ENCODE measurements at regions not wholly inside any gene's neighbourhood (a gene's known extent, or its start where the extent isn't known, plus 50 kb on each side); places are given as distances from the start of the nearest gene placed in this dataset.
A peak's percentile ranks its signal among the peaks of the same experiment; 100 is the strongest.

- peaks cover 5% of the 10 kb centered on the region; the same call in 1 of the 2 replicates for H3K27me3 ChIP-seq (ENCODE audit: insufficient read depth, low read length)
- POLR2A ChIA-PET, result no interaction called here
- DNase-seq (ENCODE audit: low read depth, low spot score), result no peak
Observed at GRCh38 chr21:43277481-43278351, 108.9 kb downstream of the CRYAA start.

More at GRCh38 chr21:43277481-43278351, 108.9 kb downstream of the CRYAA start:
- Histone ChIP-seq H3K27ac (ENCODE audit: low read depth, low read length) (no peak overlapping the region), H3K79me2 (ENCODE audit: insufficient read depth, low read length) (no peaks in the 10 kb centered on the region), H3K9me3 (ENCODE audit: control insufficient read depth in 1 of 2, insufficient read depth in 1 of 2, low read depth in 1 of 2, low read length in 2 of 2) (no peaks in the 10 kb centered on the region), H3K36me3 (ENCODE audit: control insufficient read depth in 1 of 2, insufficient read depth in 2 of 2, low read length in 2 of 2) (no peaks in the 10 kb centered on the region), H3K4me2 (ENCODE audit: low read length) (no peak overlapping the region), H3K4me3 (replicated peaks in 1 of 2; ENCODE audit: low read depth in 1 of 2, low read length in 2 of 2) (no peak overlapping the region), H3K4me1 (ENCODE audit: control insufficient read depth in 1 of 2, insufficient read depth in 2 of 2, low read length in 2 of 2) (no peaks in the 10 kb centered on the region), H4K20me1 (ENCODE audit: insufficient read depth) (no peaks in the 10 kb centered on the region), H2AFZ (ENCODE audit: low read depth, low read length, poor library complexity, severe bottlenecking) (no peak overlapping the region), H3K9ac (ENCODE audit: low read length) (no peak overlapping the region), H3K9me2 (ENCODE audit: insufficient read depth) (no peaks in the 10 kb centered on the region)
- CTCF ChIA-PET, result no interaction called here
- TF ChIP-seq RAD21 (IDR thresholded peaks at IDR 0.05; ENCODE audit: low read depth), result no peak
- TF ChIP-seq POLR2A (IDR thresholded peaks at IDR 0.05; ENCODE audit: borderline replicate concordance, extremely low read depth, insufficient read depth, insufficient read length), result no peak
- TF ChIP-seq ATF3 (IDR thresholded peaks at IDR 0.05), result no peak
- TF ChIP-seq ZFX (IDR thresholded peaks at IDR 0.05), result no peak
- TF ChIP-seq SIN3A (IDR thresholded peaks at IDR 0.05; ENCODE audit: low read depth), result no peak
- TF ChIP-seq ZBTB33 (IDR thresholded peaks at IDR 0.05; ENCODE audit: extremely low read depth, insufficient replicate concordance, low read length), result no peak
- no peak for TF ChIP-seq MAX (IDR thresholded peaks at IDR 0.05)
- TF ChIP-seq EGR1 (IDR thresholded peaks at IDR 0.05; ENCODE audit: low read depth), result no peak
- no peak for TF ChIP-seq TCF7L2 (IDR thresholded peaks at IDR 0.05; ENCODE audit: borderline replicate concordance, extremely low read depth, insufficient read depth, insufficient read length)
- no peak for TF ChIP-seq EZH2 (IDR thresholded peaks at IDR 0.05)
- TF ChIP-seq FOSL1 (IDR thresholded peaks at IDR 0.05; ENCODE audit: low read depth), result no peak
- TF ChIP-seq CEBPB (IDR thresholded peaks at IDR 0.05; ENCODE audit: low read depth), result no peak
- TF ChIP-seq CBX3 (IDR thresholded peaks at IDR 0.05; ENCODE audit: low read depth), result no peak
- no peak for TF ChIP-seq ZNF274 (IDR thresholded peaks at IDR 0.05; ENCODE audit: low read depth, low read length)
- no peak for TF ChIP-seq ELF1 (IDR thresholded peaks at IDR 0.05; ENCODE audit: borderline replicate concordance, low read depth)
- no peak for TF ChIP-seq REST (IDR thresholded peaks at IDR 0.05; ENCODE audit: low read depth)
- TF ChIP-seq CTCF (IDR thresholded peaks at IDR 0.05 in 2 of 3, conservative IDR thresholded peaks at IDR 0.05 in 1 of 3; ENCODE audit: borderline replicate concordance in 1 of 3, insufficient read depth in 1 of 3, low read depth in 2 of 3, low read length in 2 of 3), result no peak
- TF ChIP-seq POLR2AphosphoS5 (IDR thresholded peaks at IDR 0.05; ENCODE audit: low read depth, low read length), result no peak
- TF ChIP-seq SRF (IDR thresholded peaks at IDR 0.05; ENCODE audit: low read depth), result no peak
- TF ChIP-seq SP1 (IDR thresholded peaks at IDR 0.05; ENCODE audit: low read depth), result no peak
- intact Hi-C loops (cut with micrococcal nuclease), result no loop called here
- RAD21 ChIA-PET (ENCODE audit: low non-redundant PET in 1 of 2, low total read pairs in 2 of 2, uncharacterized antibody in 2 of 2, unreplicated experiment in 2 of 2), result no interaction called here
- ATAC-seq, result 0 out of 2 replicates have a peak, but pooled peaks have one; percentile 12
- BruUV-seq (replicated peaks), result no TSS peak

Measured in HCT116 (cell line).